PC-9 (cell line): ENCODE measurements at regions not wholly inside any gene's neighbourhood (a gene's known extent, or its start where the extent isn't known, plus 50 kb on each side); places are given as distances from the start of the nearest gene placed in this dataset.

Source experiments
- BruUV-seq: library from RNA; stranded (reverse); fragments of 400-500 nt; replicated peaks from 2 replicates; lab custom pipeline; 2021; lab: Mats Ljungman, UMichigan
- CTCF ChIA-PET: fragments of 300-600 bp; sonication (Branson Sonifier 250); formaldehyde crosslinking; loops from one replicate; lab custom pipeline; 2022; ENCODE audit warnings: antibody characterized with exemption; lab: Charles Lee
- POLR2A ChIA-PET: fragments of 300-600 bp; sonication (Branson Sonifier 250); formaldehyde crosslinking; loops from one replicate; lab custom pipeline; 2022; ENCODE audit warnings: antibody characterized with exemption; ENCODE audit not compliant: unreplicated experiment; lab: Charles Lee
- DNase-seq, 2 experiments: peaks; one replicate each; pipeline versions ENCODE4 v3.0.0 to v3.0.0-alpha.2; 2015 to 2022; ENCODE audit warnings: mixed read lengths in 1 of 2
- H2AFZ ChIP-seq: fragments of 200-600 bp; sonication (generic); 2 replicates; pipeline ENCODE4 v1.8.1; 2017; ENCODE audit warnings: antibody characterized with exemption
- H3F3A ChIP-seq: fragments of 200-600 bp; sonication (generic); 2 replicates; pipeline ENCODE4 v1.8.1; 2017; ENCODE audit warnings: antibody characterized with exemption, mild to moderate bottlenecking, low read depth; ENCODE audit not compliant: insufficient read depth
- H3K27ac ChIP-seq: fragments of 200-600 bp; sonication (generic); 2 replicates; pipeline ENCODE4 v1.6.1; 2016; ENCODE audit warnings: mixed run types
- H3K27me3 ChIP-seq: fragments of 200-600 bp; sonication (generic); 2 replicates; pipeline ENCODE4 v1.6.1; 2016; ENCODE audit warnings: low read depth, mixed run types; ENCODE audit not compliant: insufficient read depth
- H3K36me3 ChIP-seq: fragments of 200-600 bp; sonication (generic); 2 replicates; pipeline ENCODE4 v1.6.1; 2016; ENCODE audit warnings: low read depth, mixed run types
- H3K4me1 ChIP-seq: fragments of 200-600 bp; sonication (generic); replicated peaks from 2 replicates; pipeline ENCODE4 v1.6.1; 2016; ENCODE audit warnings: mixed run types; ENCODE audit not compliant: insufficient read depth
- H3K4me2 ChIP-seq: fragments of 200-600 bp; sonication (generic); 2 replicates; pipeline ENCODE4 v1.6.1; 2017; ENCODE audit warnings: mixed run types
- H3K4me3 ChIP-seq: fragments of 200-600 bp; sonication (generic); 2 replicates; pipeline ENCODE4 v1.6.1; 2016; ENCODE audit warnings: mixed run types
- H3K79me2 ChIP-seq: fragments of 200-600 bp; sonication (generic); 2 replicates; pipeline ENCODE4 v1.6.1; 2017; ENCODE audit warnings: low read depth, mixed run types
- H3K9me2 ChIP-seq: fragments of 200-600 bp; sonication (generic); 2 replicates; pipeline ENCODE4 v1.8.1; 2017; ENCODE audit warnings: mild to moderate bottlenecking; ENCODE audit not compliant: insufficient read depth
- H3K9me3 ChIP-seq: fragments of 200-600 bp; sonication (generic); 2 replicates; pipeline ENCODE4 v1.8.1; 2016; ENCODE audit warnings: low read depth; ENCODE audit not compliant: insufficient read depth
- H4K20me1 ChIP-seq: fragments of 200-600 bp; sonication (generic); 2 replicates; pipeline ENCODE4 v1.8.1; 2017; ENCODE audit not compliant: insufficient read depth
- EZH2 ChIP-seq: fragments of 200-600 bp; sonication (generic); IDR thresholded peaks from 2 replicates; pipeline ENCODE4 v1.8.0; 2017; ENCODE audit warnings: antibody characterized with exemption, low read depth
- intact Hi-C: fragments of 100-400 bp; cut with micrococcal nuclease; formaldehyde crosslinking; loops from one replicate; pipeline ENCODE4 v1.10.0; 2022; ENCODE audit not compliant: unreplicated experiment
- TF ChIP-seq, protein P1 (sequence below): fragments of 200-600 bp; sonication (generic); conservative IDR thresholded peaks from 2 replicates; pipeline ENCODE4 v1.6.1; 2017; ENCODE audit warnings: mixed run types, antibody characterized with exemption, mild to moderate bottlenecking, moderate library complexity

GRCh38 chr10:2734603-2735002 is 332.7 kb upstream of the PFKP start:
- Histone ChIP-seq H4K20me1 (no peaks in the 10 kb centered on the region), H2AFZ (no peak overlapping the region), H3K27ac (no peak overlapping the region), H3K9me3 (no peaks in the 10 kb centered on the region), H3K27me3 (peaks cover 49% of the 10 kb centered on the region), H3F3A (no peaks in the 10 kb centered on the region), H3K9me2 (no peaks in the 10 kb centered on the region), H3K79me2 (no peaks in the 10 kb centered on the region), H3K36me3 (no peaks in the 10 kb centered on the region), H3K4me2 (no peak overlapping the region), H3K4me1 (no peaks in the 10 kb centered on the region), H3K4me3 (no peak overlapping the region)
- BruUV-seq: no TSS peak
- ChIA-PET POLR2A (no interaction called here), CTCF (no interaction called here)
- intact Hi-C loops: no loop called here
- no peak for DNase-seq
- no peak for TF ChIP-seq EZH2
- TF ChIP-seq, protein P1, sequence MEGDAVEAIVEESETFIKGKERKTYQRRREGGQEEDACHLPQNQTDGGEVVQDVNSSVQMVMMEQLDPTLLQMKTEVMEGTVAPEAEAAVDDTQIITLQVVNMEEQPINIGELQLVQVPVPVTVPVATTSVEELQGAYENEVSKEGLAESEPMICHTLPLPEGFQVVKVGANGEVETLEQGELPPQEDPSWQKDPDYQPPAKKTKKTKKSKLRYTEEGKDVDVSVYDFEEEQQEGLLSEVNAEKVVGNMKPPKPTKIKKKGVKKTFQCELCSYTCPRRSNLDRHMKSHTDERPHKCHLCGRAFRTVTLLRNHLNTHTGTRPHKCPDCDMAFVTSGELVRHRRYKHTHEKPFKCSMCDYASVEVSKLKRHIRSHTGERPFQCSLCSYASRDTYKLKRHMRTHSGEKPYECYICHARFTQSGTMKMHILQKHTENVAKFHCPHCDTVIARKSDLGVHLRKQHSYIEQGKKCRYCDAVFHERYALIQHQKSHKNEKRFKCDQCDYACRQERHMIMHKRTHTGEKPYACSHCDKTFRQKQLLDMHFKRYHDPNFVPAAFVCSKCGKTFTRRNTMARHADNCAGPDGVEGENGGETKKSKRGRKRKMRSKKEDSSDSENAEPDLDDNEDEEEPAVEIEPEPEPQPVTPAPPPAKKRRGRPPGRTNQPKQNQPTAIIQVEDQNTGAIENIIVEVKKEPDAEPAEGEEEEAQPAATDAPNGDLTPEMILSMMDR: no peak

- no peaks in the 10 kb centered on the region for H3K79me2 ChIP-seq
- intact Hi-C loops: no loop called here
- no peaks in the 10 kb centered on the region for H3K9me2 ChIP-seq
- TF ChIP-seq, protein P1: no peak
- TF ChIP-seq EZH2: no peak
- no peaks in the 10 kb centered on the region for H3K9me3 ChIP-seq
- H3F3A ChIP-seq: no peaks in the 10 kb centered on the region
- CTCF ChIA-PET: no interaction called here
- BruUV-seq: no TSS peak
- DNase-seq: no peak
- no peaks in the 10 kb centered on the region for H3K36me3 ChIP-seq
- no peaks in the 10 kb centered on the region for H4K20me1 ChIP-seq
- H3K4me1 ChIP-seq: no peaks in the 10 kb centered on the region
- peaks cover 44% of the 10 kb centered on the region for H3K27me3 ChIP-seq
- H2AFZ ChIP-seq: no peak overlapping the region
- no peak overlapping the region for H3K4me2 ChIP-seq
- H3K27ac ChIP-seq: no peak overlapping the region
- POLR2A ChIA-PET: no interaction called here
- H3K4me3 ChIP-seq: no peak overlapping the region
Measured at GRCh38 chr10:2733278-2733963, 333.9 kb upstream of the PFKP start.

DNA sequence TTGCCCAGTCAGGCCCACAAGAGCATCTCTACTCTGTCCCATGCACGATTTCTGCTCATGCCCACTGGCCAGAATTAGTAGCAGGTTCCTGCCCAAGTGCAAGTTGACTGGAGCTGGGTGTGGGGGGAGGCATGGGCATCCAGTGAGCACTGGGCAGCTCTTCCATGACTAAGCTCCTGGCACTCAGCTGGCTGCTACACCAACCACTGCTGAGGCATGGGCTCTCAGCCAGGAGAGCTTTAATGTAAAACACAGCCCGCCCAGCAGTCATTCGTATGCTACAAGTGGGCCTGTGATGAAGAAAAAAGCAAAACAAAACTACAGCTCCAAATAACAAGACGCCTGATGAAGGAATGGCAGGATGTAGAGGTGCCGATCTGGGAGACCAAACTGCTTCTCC is 335.4 kb upstream of the PFKP start:
- no TSS peak for BruUV-seq
- Histone ChIP-seq H3K27ac (no peak overlapping the region), H3K4me2 (no peak overlapping the region), H3K79me2 (no peaks in the 10 kb centered on the region), H3K4me3 (no peak overlapping the region), H3K9me3 (no peaks in the 10 kb centered on the region), H3K27me3 (peaks cover 44% of the 10 kb centered on the region), H3K36me3 (no peaks in the 10 kb centered on the region), H4K20me1 (no peaks in the 10 kb centered on the region), H3K9me2 (no peaks in the 10 kb centered on the region), H2AFZ (no peak overlapping the region), H3F3A (no peaks in the 10 kb centered on the region), H3K4me1 (no peaks in the 10 kb centered on the region)
- intact Hi-C loops: no loop called here
- POLR2A ChIA-PET: no interaction called here
- no peak for TF ChIP-seq EZH2
- TF ChIP-seq, protein P1: no peak
- DNase-seq: no peak
- CTCF ChIA-PET: no interaction called here
